ENCODE measurements at regions not wholly inside any gene's neighbourhood (a gene's known extent, or its start where the extent isn't known, plus 50 kb on each side); places are given as distances from the start of the nearest gene placed in this dataset.

DNA sequence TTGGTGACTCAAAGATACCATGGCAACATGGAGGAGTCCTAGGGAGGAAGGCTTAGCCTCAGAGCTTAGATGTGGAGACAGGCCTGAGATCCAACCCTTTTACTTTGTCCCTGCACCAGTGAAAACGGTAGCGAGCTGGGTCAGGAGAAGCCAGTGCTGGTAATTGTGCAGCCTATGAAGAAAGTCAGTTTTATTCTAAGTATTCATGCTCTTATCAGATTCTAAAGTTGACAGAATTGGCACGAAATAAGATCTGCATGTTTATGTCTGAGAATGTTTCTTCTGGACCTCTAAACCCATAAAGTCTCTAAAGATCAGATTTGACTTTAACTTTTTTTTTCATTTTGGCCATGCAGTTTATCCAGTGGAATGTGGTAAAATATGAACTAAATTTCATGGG is 93.8 kb downstream of the SCG2 start:
- TF ChIP-seq, protein P1, sequence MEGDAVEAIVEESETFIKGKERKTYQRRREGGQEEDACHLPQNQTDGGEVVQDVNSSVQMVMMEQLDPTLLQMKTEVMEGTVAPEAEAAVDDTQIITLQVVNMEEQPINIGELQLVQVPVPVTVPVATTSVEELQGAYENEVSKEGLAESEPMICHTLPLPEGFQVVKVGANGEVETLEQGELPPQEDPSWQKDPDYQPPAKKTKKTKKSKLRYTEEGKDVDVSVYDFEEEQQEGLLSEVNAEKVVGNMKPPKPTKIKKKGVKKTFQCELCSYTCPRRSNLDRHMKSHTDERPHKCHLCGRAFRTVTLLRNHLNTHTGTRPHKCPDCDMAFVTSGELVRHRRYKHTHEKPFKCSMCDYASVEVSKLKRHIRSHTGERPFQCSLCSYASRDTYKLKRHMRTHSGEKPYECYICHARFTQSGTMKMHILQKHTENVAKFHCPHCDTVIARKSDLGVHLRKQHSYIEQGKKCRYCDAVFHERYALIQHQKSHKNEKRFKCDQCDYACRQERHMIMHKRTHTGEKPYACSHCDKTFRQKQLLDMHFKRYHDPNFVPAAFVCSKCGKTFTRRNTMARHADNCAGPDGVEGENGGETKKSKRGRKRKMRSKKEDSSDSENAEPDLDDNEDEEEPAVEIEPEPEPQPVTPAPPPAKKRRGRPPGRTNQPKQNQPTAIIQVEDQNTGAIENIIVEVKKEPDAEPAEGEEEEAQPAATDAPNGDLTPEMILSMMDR (IDR thresholded peaks at IDR 0.05; ENCODE audit: control extremely low read depth in 1 of 3, insufficient read depth in 1 of 3, low read depth in 1 of 3, low read length in 3 of 3): no peak
- no peak for TF ChIP-seq EGR1 (IDR thresholded peaks at IDR 0.05; ENCODE audit: borderline replicate concordance, low read depth, low read length)
- TF ChIP-seq TAF7 (optimal IDR thresholded peaks at IDR 0.05; ENCODE audit: borderline replicate concordance, low read depth, low read length): no peak
- TF ChIP-seq CHD2 (IDR thresholded peaks at IDR 0.05; ENCODE audit: low read length): no peak
- no peak for TF ChIP-seq JUN (IDR thresholded peaks at IDR 0.05; ENCODE audit: low read depth, low read length)
- TF ChIP-seq POLR2A (IDR thresholded peaks at IDR 0.05; ENCODE audit: control extremely low read depth in 1 of 2, low read depth in 2 of 2, low read length in 2 of 2): no peak
- no peak for TF ChIP-seq GABPA (IDR thresholded peaks at IDR 0.05; ENCODE audit: borderline replicate concordance, insufficient read depth, low read length)
- TF ChIP-seq JUND (IDR thresholded peaks at IDR 0.05; ENCODE audit: low read length): no peak
- TF ChIP-seq CEBPB (IDR thresholded peaks at IDR 0.05; ENCODE audit: low read depth, low read length): no peak
- no peak for TF ChIP-seq PHF8 (conservative IDR thresholded peaks at IDR 0.05; ENCODE audit: low read depth, low read length)
- TF ChIP-seq ZNF274 (IDR thresholded peaks at IDR 0.05; ENCODE audit: borderline replicate concordance, extremely low read depth, low read length): no peak
- no peak for TF ChIP-seq RXRA (IDR thresholded peaks at IDR 0.05; ENCODE audit: insufficient read depth, low read depth, low read length)
- TF ChIP-seq TEAD4 (IDR thresholded peaks at IDR 0.05; ENCODE audit: low read depth, low read length): no peak

All from H1 (cell line).